ENCODE measurements at regions not wholly inside any gene's neighbourhood (a gene's known extent, or its start where the extent isn't known, plus 50 kb on each side); places are given as distances from the start of the nearest gene placed in this dataset.
"Not testable (repeated sequence)": the region's sequence is repeated elsewhere in the genome, so short reads cannot be mapped to it uniquely, and the experiment has no call there.

DNA sequence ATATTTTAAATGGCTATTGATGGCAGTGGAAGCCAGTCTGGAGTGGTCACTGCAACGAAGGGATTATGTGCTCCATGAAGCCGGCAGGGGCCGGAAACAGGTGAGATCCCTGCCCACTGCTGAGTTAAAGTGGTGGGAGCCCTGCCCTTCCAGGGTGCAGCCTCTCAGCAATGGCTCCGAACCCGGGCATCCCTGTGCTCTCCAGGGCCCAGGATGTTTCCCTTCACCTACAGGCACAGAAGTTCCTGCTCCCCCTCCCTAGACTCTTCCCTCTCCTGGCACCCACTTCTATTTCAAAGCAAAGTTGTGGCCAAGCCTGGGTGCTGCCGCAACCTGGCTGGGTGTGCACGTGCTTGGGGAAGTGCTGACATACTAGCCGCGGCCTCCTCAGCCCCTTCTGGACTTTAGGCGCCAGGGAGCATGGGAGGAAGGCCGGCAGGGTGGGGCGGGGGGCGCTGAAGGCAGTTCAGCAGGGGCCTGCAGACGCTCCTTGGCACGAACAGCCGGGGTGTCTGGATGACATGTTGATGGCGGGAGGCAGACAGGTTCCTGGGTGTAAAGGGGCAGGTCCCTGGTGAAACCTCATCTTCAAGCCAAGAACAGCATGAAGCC lies 452.3 kb downstream of the HTR1B start:
- no peak for DNase-seq (ENCODE audit: low spot score)

DNA sequence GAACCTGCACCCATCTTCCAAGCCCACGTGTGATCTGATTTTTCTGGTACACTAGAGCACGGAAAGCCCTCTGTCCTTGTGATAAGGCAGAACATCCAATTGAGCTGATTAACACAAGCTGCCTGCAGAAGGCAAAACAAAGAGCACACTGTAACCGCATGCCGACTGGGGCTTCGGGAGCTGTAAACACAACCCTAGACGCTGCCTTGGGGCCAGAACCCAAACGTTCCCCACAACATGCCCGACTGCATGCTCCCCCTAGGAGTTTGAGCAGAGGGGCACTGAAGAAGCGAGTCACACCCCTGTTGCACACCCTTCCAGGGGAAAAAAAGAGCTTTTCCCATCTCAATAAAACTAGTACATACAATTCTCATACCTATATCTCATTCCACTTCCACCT lies 470.7 kb downstream of the HTR1B start:
- no peak for DNase-seq (ENCODE audit: low spot score)

DNA sequence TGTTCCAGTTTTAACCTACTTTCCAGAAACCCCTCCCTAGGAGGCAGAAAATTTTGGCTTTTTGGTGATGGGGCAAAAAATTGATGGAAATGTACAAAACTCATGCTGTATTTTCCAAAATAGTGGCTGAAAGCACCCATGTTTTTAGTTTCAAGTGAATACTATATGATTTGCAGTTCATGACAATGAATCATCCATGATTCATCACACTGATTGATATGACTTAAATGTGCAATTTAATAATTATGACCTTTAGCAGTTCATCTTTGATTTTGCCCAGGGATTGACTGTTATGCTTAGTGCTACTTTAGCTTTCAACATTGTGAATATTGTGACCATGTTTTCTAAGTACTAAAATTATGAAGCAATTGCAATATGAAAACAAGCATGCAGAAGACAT lies 478.7 kb downstream of the HTR1B start:
- no peak for DNase-seq (ENCODE audit: low spot score)

- no peak for DNase-seq (ENCODE audit: low spot score)
Measured at GRCh38 chr6:76982476-76983199, 480.7 kb downstream of the HTR1B start.

GRCh38 chr6:76972474-76972873 lies 490.8 kb downstream of the HTR1B start:
- DNase-seq (ENCODE audit: low spot score) = no peak

GRCh38 chr6:76959177-76959576 lies 504.1 kb downstream of the HTR1B start:
- not testable (repeated sequence) for DNase-seq (ENCODE audit: low spot score)

GRCh38 chr6:76942203-76942966 lies 520.9 kb downstream of the HTR1B start:
- DNase-seq (ENCODE audit: low spot score) = no peak

GRCh38 chr6:76940191-76940590 lies 523.1 kb downstream of the HTR1B start:
- DNase-seq (ENCODE audit: low spot score) = no peak

GRCh38 chr6:76914737-76915136 lies 548.6 kb downstream of the HTR1B start:
- no peak for DNase-seq (ENCODE audit: low spot score)

DNA sequence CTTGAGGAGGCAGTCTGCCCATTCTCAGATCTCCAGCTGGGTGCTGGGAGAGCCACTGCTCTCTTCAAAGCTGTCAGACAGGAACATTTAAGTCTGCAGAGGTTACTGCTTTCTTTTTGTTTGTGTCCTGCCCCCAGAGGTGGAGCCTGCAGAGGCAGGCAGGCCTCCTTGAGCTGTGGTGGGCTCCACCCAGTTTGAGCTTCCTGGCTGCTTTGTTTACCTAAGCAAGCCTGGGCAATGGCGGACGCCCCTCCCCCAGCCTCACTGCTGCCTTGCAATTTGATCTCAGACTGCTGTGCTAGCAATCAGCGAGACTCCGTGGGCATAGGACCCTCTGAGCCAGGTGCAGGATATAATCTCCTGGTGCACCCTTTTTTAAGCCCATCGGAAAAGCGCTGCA lies 557.8 kb downstream of the HTR1B start:
- DNase-seq (ENCODE audit: low spot score) = not testable (repeated sequence)

GRCh38 chr6:76892542-76892941 lies 570.7 kb downstream of the HTR1B start:
- no peak for DNase-seq (ENCODE audit: low spot score)

DNA sequence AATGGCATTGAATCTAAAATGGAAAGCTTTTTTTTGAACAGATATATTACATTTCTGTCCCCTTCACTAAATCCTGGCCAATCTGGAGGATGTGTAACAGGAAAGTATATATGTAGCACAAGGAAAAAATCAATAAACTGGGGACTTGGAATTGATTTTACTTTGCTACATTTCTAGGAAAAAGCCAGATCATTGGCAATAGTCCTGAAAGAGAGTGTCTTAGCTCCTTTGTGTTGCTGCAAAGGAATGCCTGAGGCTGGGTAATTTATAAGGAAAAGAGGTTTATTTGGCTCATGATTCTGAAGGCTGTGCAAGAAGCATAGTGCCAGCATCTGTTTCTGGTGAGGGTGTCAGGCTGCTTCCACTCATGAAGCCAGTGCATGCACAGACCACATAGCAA lies 574.9 kb downstream of the HTR1B start:
- DNase-seq (ENCODE audit: low spot score) = no peak

DNA sequence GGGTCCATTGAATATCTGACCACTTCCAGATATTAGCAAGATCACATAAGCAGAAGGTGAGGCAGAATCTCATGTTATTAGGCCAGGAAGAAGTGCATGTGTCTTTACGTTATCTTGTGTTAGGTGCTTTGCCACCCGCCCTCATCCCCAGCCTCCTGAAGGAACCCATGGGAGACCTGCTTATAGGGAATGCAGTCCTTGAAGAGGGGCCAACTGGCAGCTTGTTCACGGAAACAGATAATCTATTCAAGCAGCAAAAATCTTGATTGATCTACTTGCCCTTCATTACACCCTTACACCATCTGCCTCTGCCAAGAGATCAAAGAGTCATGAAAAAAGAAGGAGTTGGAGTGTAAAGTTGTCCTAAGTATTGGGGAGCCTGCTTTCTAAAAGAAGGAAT lies 576.4 kb downstream of the HTR1B start:
- DNase-seq (ENCODE audit: low spot score) = no peak

- no peak for DNase-seq (ENCODE audit: low spot score)
Measured at GRCh38 chr6:76885861-76886301, 577.4 kb downstream of the HTR1B start.

DNA sequence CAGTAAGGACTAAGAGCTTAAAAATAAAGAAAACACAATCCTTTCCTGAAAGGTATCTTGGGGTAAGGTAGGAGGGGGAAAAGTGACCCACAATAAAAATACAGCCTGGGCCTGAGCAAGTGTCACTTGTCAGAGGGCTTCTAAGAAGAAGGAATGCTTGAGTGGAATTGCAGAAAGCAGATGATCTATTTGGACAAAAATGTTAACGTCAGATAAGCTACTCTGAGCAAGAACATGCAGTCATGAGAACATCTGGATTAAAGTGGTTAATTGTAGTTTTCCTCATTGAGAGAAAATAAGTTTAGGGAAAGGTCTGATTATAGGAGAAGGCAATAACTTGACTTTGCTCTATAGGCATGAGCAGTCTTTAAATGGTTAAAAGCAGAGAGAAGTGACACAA lies 581.9 kb downstream of the HTR1B start:
- no peak for DNase-seq (ENCODE audit: low spot score)

DNA sequence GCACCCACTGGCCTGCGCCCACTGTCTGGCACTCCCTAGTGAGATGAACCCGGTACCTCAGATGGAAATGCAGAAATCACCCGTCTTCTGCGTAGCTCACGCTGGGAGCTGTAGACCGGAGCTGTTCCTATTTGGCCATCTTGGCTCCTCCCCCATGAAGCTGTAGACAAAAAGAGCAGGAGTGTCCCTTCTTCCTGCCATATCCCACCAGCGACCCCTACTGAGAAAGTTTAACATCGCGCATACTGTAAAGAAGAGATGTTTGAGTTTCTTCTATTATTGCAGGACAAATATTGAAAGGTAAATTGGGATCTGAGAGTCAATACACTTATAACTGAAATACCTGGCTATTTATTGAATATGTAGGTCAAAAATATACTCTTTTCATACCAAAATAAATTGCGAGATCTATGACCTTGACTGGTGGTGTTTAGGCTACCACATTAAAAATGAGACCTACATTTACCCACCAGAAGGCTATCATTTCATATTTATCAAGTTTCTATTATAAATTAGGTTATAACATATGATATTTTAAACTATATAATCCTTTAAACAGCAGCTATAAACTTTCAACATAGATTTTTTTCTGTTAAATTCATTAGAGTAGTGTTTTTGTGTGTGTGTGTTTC lies 586.3 kb downstream of the HTR1B start:
- DNase-seq (ENCODE audit: low spot score) = no peak

GRCh38 chr6:76876430-76876829 lies 586.9 kb downstream of the HTR1B start:
- not testable (repeated sequence) for DNase-seq (ENCODE audit: low spot score)

GRCh38 chr6:76867182-76867581 lies 596.1 kb downstream of the HTR1B start:
- no peak for DNase-seq (ENCODE audit: low spot score)

GRCh38 chr6:76866091-76866915 lies 597.0 kb downstream of the HTR1B start:
- DNase-seq (ENCODE audit: low spot score) = no peak

DNA sequence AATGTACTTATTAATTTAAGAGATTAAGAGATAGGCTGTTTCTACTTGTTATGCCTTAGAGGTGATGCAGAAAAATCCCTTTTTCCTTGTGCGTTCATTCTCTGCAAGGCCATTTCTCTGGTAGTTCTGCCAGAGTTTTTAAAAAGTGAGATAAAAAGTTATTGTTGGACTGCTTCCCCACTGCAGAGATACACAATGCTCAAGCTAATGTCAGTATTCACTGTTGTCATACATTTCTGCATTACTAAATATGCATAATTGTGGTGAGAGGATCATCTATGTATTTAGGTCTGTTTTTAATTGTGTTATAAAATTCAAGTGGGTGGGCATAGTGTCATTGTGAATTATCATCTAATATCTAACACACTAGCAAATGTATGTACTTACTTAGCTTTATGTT lies 600.4 kb downstream of the HTR1B start:
- no peak for DNase-seq (ENCODE audit: low spot score)

GRCh38 chr6:76861403-76861802 lies 601.9 kb downstream of the HTR1B start:
- no peak for DNase-seq (ENCODE audit: low spot score)

Data from mesenteric fat pad (tissue), 1 donor.